Mesenteric fat pad (tissue), 1 donor: ENCODE measurements at regions not wholly inside any gene's neighbourhood (a gene's known extent, or its start where the extent isn't known, plus 50 kb on each side); places are given as distances from the start of the nearest gene placed in this dataset.
"Not testable (repeated sequence)": the region's sequence is repeated elsewhere in the genome, so short reads cannot be mapped to it uniquely, and the experiment has no call there.

Experiments
- DNase-seq: peaks from one replicate; pipeline ENCODE4 v3.0.0-alpha.2; 2020; ENCODE audit warnings: low spot score
- donor health status: DM: yes; HTN: yes; CAD: no.

- DNase-seq: no peak
Observed at GRCh38 chr6:58073263-58073662, 755.8 kb downstream of the PRIM2 start.

DNA sequence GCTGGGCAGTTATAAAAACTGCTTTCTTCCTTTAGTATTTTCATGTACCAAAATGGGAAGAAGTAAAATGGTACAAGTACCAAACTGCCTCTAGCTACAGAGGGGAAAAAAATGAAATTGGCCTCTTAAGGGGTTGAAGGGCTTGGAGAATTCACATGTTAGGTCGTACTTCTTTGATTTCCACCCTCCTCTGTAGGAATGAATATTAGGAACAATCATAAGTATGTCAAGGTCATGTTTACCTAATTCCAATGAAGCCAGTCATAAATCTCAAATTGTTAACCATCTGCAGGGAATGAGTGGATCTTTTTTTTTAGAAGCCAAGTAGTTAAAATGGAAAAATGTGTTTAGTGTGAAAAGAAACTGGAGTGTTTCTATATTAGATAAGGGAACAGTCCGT, 772.6 kb downstream of the PRIM2 start:
- DNase-seq: not testable (repeated sequence)

DNA sequence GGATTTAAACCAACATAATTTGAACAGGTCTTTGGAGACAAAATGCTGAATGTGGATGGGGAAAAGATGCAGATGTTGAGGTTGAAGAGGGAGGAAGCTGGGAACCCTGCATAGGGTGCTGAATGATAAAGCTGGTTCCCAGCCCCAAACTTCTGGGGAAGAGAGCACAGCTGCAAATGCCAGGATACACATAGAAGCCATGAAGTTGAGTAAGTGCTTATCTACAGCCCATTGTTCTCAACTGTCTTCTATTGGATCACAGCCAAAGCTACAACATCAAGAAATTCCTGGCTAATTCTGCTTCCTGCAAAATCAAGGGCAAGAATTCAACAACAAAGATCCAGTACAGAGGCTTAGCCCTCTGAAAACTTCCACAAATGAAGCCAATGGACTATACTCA, 779.8 kb downstream of the PRIM2 start:
- DNase-seq: not testable (repeated sequence)

- no peak for DNase-seq
Observed at GRCh38 chr6:58113960-58114359, 796.5 kb downstream of the PRIM2 start.

DNA sequence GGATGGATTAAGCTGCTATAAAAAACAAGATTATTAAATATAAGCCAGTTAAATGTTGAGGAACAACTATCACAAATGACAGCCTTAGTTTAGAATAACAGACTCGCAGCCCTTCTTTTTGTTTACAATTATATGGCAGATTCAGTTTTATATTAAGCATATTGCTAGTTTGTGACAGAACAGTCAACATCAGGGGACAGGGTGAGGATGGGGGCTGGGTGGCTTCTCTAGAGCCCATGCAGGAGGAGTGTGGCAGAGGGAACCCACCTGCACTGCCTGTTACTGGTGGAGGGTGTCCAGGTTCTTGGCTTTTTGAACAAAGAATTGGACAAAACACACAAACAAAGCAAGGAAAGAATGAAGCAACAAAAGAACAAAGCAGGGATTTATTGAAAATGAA, 799.7 kb downstream of the PRIM2 start:
- DNase-seq: not testable (repeated sequence)

- DNase-seq: not testable (repeated sequence)
Observed at GRCh38 chr6:58121616-58122015, 804.2 kb downstream of the PRIM2 start.

- DNase-seq: not testable (repeated sequence)
Observed at GRCh38 chr6:58123770-58124169, 806.3 kb downstream of the PRIM2 start.

GRCh38 chr6:58128549-58128948, 811.1 kb downstream of the PRIM2 start:
- not testable (repeated sequence) for DNase-seq

GRCh38 chr6:58129098-58129497, 811.7 kb downstream of the PRIM2 start:
- DNase-seq: not testable (repeated sequence)

DNA sequence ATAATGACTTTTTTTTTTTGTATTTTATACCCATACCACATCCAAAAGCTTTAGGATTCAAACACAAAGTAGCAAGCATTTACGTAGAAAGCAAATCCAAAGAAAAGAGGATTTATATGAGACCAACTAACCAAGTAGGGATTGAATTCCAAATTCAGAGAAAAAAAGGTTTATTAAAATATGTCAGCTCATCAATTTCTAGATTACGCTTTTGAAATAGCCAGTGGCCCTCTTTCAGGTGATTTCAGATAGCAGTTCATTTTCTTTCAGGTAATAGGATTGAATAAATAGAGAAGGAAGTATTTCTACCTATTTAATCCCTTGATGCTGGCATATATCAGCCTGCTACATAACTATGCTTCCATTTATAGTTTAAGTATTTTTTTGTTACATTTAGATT, 822.3 kb downstream of the PRIM2 start:
- DNase-seq: not testable (repeated sequence)

DNA sequence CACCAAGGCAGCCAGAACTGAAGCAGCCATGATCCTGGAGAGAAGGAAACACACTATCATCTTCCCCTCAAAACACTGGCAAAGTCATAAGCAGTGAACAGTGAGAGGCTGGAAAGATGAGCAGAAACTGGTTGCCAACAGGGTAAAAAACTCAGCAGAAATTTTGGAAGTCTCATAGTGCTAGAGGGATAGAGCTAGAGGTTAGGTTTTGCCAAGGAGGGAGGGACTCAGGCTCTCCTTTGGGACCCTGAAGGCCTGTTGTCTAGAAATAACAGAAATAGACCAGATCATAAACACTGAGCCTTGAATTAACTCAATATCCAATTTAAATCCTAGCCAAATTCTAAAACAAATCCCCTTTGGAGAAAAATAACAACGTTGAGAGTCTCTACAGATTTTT, 853.6 kb downstream of the PRIM2 start:
- DNase-seq: not testable (repeated sequence)

DNA sequence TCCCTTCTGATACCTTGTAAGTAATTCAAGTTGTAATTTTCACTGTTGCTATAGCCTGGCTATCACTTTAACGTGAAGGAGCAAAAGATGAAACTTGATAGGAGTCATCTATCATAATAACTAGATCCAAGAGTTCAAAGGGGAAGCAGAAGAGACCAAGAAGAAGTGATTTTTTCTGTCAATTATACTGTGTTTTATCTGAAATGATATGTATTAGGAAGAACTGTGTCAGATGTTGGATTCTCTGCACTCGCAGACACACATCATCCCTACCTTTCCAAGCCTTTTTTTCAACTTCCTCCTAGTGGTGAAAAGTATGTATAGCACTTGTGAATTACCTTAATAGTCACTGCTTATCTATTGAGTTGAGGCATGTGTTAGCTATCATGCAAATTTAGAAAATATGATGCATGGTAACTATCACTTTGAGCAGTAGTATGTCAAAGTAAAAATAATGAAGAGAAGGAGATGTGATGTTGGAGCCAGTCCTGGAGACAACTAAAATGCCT, 864.2 kb downstream of the PRIM2 start:
- not testable (repeated sequence) for DNase-seq

DNA sequence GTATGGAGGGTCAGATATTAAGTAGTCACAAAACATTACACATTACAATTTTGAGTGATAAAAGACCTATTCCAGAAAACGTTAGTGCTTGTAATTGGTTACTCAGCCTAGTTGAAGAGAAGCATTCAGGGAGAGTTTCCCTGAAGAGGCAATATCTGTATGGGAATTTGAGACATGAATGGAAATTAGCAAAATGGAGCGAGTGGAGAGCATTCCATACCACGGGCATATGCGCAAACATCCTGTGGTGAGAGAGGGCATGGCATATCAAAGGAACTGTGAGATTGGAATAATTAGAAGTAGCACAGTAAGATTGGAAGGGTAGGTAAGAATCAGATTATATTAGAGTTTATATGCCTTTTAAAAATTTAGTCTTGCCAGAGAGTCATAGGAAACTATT, 867.9 kb downstream of the PRIM2 start:
- not testable (repeated sequence) for DNase-seq

DNA sequence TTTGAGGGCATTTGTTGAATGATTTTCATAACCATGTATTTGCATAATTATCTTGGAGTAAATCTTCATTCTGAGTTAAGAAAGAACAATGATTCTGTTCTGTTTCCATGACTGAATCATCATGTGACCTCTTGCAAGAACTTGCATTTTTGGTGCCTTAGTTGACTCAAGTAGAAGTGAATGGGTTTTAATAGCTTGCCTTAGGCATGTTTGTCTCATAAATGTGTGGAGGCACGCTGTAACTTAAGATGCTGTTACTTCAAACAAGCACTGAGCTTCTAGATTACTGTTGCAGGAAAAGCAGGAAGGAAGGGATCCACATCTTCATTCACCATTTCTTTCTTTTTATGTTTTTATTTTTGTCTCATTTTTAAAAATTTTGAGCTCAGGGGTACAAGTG, 875.8 kb downstream of the PRIM2 start:
- not testable (repeated sequence) for DNase-seq

DNA sequence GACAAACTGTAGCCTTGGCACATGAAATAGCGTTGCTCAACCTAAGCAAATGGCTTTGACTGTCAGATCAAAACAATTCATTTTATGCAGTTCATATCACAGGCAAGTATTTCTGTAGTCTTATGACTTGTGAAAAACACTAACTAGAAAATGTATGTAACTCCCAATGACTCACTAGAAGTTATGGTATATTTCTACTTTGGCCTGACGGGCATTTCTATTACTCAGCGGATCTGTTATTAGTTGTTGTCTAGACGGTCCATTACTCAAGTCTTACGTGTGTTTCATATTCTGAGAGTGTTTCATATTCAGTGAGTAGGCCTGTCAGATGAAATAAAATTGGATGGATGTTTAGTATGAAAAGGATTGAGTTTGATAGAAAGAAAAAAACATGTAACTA, 880.9 kb downstream of the PRIM2 start:
- DNase-seq: no peak

- DNase-seq: not testable (repeated sequence)
Observed at GRCh38 chr6:58237124-58237523, 919.7 kb downstream of the PRIM2 start.

- DNase-seq: not testable (repeated sequence)
Observed at GRCh38 chr6:58238421-58238820, 921.0 kb downstream of the PRIM2 start.

DNA sequence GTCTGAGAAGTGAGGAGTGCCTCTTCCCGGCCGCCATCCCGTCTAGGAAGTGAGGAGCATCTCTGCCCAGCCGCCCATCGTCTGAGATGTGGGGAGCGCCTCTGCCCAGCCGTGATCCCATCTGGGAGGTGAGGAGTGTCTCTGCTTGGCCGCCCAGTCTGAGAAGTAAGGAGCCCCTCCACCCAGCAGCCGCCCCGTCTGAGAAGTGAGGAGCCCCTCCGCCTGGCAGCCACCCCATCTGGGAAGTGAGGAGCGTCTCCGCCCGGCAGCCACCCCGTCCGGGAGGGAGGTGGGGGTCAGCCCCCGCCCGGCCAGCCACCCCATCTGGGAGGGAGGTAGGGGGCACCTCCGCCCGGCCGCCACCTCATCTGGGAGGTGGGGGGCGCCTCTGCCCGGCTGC, 940.2 kb downstream of the PRIM2 start:
- DNase-seq: not testable (repeated sequence)

DNA sequence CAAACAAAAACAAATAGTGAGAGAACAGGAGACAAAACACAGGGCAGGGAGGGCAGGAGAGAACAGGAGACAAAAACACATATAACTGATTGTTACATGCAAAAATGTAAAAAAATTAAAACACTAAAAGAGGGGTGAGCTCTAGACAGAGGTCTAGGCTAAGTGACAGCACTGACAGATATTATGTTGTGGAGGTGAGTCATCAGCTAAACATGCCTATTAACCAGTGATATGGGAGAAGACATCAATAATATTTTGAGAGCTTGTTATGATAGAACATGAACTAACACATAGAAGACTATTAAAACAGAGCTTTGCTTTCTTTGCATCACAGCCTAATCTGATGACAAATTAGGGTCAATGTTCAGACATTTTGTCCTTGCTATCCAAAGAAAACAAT, 972.7 kb downstream of the PRIM2 start:
- no peak for DNase-seq

GRCh38 chr6:58291319-58291718, 973.9 kb downstream of the PRIM2 start:
- not testable (repeated sequence) for DNase-seq

- not testable (repeated sequence) for DNase-seq
Observed at GRCh38 chr6:58307901-58308300, 990.5 kb downstream of the PRIM2 start.

- not testable (repeated sequence) for DNase-seq
Observed at GRCh38 chr6:58332108-58332507, 1014.7 kb downstream of the PRIM2 start.

- not testable (repeated sequence) for DNase-seq
Observed at GRCh38 chr6:58342287-58342686, 1024.9 kb downstream of the PRIM2 start.

DNA sequence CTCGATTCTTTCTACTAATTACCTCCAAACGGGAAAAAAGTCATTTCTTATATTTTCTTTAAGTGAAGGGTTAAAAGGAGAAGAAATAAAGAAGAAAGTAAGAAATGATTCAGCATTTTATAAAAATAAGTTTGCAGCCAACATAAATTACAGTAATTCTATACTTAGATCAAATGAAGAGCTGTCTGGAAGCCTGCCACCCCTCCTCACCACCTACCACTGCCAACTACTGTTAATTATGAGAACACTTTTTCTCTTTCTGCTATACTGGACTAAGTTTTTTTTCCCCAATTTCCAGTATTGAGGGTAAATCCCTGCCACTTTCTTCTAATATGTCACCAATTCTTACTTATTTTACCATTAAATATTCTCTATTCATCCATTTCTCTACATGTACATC, 1030.1 kb downstream of the PRIM2 start:
- not testable (repeated sequence) for DNase-seq
